GM12874 (cell line): ENCODE measurements at regions not wholly inside any gene's neighbourhood (a gene's known extent, or its start where the extent isn't known, plus 50 kb on each side); places are given as distances from the start of the nearest gene placed in this dataset.

ENCODE experiments used
- CTCF ChIP-seq: IDR thresholded peaks from 2 replicates; pipeline ENCODE4 v1.5.1; 2011; ENCODE audit warnings: low read depth, mild to moderate bottlenecking, control low read depth, low read length, moderate library complexity; ENCODE audit not compliant: insufficient read depth

- no peak for TF ChIP-seq CTCF
Measured at GRCh38 chr22:48251629-48252028, 1489.2 kb downstream of the TBC1D22A start.

- TF ChIP-seq CTCF = no peak
Measured at GRCh38 chr22:48250937-48251530, 1488.6 kb downstream of the TBC1D22A start.

- TF ChIP-seq CTCF = no peak
Measured at GRCh38 chr22:48250286-48250895, 1487.9 kb downstream of the TBC1D22A start.

GRCh38 chr22:48249713-48250268 lies 1487.3 kb downstream of the TBC1D22A start:
- TF ChIP-seq CTCF = no peak

GRCh38 chr22:48248901-48249455 lies 1486.5 kb downstream of the TBC1D22A start:
- no peak for TF ChIP-seq CTCF

GRCh38 chr22:48247829-48248228 lies 1485.4 kb downstream of the TBC1D22A start:
- TF ChIP-seq CTCF = no peak

- TF ChIP-seq CTCF = no peak
Measured at GRCh38 chr22:48245196-48245485, 1482.7 kb downstream of the TBC1D22A start.
